Skeletal muscle cell (primary cell): ENCODE measurements at regions not wholly inside any gene's neighbourhood (a gene's known extent, or its start where the extent isn't known, plus 50 kb on each side); places are given as distances from the start of the nearest gene placed in this dataset.
A peak's percentile ranks its signal among the peaks of the same experiment; 100 is the strongest.
"Not testable (repeated sequence)": the region's sequence is repeated elsewhere in the genome, so short reads cannot be mapped to it uniquely, and the experiment has no call there.

Source experiments
- DNase-seq: peaks from one replicate; pipeline ENCODE4 v3.0.0-alpha.2; 2010; ENCODE audit warnings: low read depth
- H3K4me3 ChIP-seq: 2 replicates; pipeline ENCODE4 v1.5.1; 2011; ENCODE audit warnings: low read depth, mild to moderate bottlenecking, control low read depth, low read length, moderate library complexity

DNA sequence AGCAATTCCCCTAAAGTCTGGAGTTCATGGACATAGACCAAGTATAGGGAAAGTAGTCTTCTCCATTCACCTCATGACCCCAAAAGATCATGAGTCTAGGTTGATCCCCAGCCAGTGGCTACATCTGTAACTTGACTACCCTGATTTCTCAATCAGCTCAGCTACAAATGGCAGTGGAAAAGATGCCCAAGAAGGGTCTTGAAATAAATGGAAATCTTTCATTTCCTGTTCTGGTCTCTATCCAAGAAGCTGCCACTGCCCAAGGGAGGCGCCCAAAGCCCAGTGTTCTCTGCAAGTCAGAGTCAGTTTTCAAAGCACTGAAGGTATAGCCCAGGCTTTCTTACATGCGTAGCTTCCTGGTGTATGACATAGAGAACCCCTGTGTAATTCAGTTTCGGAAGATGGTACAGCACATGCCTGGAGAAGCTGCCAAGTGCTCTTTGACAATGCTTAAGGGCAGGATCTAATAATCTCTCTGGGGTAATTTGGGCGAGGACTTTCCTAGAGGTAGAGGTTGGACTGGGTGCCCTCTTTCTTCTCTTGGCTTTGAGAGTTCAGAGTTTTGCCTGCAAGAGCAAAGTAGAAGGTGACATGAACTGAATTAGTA, 101.1 kb downstream of the ADAMTS15 start:
- no peak overlapping the region for H3K4me3 ChIP-seq
- no peak for DNase-seq

DNA sequence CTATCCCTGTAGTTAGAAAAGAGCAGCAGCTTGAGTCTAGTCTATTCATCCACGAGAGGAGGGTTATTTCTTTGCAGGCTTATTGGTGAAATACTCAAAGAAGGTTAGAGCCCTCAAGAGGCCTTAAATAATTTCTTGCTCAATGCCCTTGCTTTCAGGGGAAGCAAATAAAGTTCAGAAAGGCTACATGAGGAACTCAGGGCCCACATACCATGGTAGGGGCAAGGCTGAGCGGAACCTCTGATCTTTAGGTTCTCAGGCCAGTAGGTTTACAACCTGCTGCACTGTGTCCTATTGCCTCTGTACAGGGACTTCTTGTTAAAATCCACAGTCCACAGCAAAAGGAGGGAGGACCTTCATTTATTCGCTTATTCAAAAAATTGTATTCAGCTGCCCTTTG, 101.7 kb downstream of the ADAMTS15 start:
- H3K4me3 ChIP-seq = no peak overlapping the region
- no peak for DNase-seq

DNA sequence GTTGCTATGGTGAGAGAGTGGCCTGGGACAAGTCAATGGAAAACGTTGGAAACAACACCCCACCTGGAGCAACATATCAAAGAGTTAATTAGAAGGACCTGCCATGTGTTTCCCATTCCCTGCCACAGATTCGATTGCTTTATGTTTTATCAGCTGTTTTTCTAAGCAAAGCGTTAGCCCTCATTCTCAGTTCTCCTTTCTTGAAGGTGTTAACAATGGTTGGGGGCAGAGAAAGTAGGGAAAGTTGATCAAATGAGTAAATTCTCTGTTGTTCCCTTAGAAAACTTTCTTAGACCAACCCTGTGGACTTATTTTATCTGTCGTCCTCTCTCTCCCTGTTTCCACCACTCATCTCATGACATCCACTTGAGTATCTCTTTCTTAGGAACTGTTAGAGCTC, 102.5 kb downstream of the ADAMTS15 start:
- DNase-seq = no peak

DNA sequence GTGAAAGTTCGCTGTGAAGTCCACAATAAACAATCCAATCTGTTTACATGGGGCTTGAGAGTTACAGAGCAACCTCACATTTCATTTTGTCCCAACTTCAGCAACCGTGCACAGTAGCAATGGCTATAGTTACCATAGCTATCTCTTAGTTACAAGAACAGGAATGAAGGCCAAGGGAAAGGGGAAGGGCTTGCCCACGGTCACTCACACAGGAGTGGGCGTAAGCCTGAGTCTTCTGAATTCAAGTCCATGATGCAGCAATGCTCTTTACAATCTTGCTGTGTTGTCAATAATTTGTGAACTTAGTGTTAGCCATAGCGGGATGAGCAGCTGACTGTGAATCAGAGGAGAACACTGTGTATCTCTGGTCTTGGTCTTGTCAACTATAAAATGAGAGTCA, 102.9 kb downstream of the ADAMTS15 start:
- H3K4me3 ChIP-seq = no peak overlapping the region
- peak; percentile 27 for DNase-seq

More for the DNA sequence above, 102.5 kb downstream of the ADAMTS15 start:
- H3K4me3 ChIP-seq = no peak overlapping the region

DNA sequence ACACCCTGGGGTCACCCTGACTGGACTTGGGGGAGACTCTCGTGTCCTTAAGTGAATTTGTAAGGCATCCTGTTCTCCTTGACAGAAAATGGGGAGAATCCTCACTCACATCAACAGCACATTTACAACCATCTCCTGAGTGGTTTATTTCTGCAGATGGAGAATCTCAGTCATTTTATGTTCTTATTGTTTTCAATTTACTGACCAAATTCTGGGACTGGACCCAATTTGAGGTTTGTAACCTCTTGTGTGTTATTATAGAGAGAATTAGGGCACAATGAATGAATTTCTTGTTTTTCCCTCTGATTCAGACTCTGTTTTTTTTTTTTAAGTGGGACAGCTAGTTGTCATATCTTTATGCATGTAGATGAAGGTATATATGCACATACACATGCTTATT, 104.9 kb downstream of the ADAMTS15 start:
- no peak overlapping the region for H3K4me3 ChIP-seq
- DNase-seq = no peak

DNA sequence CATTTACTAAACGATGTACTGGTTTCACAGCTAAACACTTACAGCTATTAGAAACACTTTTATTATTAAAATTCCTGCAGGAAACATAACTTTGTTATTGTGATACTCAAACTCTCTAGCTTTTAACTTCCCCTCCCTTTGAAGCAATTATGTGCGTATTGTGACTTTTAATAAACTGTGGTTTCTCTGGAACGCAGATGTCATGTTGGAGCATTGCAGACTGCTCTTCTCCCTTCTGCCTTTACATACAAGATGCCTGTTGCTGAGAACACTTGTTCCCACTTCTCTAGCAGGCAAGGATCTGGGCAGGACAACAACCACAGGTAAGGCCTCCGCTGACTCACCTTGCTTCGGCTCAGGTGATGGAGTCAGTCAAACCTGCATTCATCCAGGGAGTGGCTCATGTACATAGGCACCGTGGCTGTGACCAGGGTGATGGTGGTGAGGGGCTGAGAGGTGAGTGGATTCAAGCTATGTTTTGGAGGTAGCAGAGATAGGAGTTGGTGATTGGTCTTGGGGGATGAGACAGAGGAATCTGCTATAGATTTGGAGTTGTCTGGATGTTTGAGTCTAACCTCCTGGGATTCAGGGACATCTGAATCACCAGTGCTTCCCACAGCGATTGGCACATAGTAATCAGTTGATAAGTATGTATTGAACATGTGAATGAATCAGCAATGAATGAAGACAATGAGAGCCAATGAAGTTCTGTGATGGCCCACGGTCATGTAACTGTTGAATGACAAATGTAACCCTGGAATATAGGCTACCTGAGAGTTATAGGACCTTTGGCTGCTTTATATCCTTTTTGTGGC, 106.0 kb downstream of the ADAMTS15 start:
- no peak overlapping the region for H3K4me3 ChIP-seq
- no peak for DNase-seq

DNA sequence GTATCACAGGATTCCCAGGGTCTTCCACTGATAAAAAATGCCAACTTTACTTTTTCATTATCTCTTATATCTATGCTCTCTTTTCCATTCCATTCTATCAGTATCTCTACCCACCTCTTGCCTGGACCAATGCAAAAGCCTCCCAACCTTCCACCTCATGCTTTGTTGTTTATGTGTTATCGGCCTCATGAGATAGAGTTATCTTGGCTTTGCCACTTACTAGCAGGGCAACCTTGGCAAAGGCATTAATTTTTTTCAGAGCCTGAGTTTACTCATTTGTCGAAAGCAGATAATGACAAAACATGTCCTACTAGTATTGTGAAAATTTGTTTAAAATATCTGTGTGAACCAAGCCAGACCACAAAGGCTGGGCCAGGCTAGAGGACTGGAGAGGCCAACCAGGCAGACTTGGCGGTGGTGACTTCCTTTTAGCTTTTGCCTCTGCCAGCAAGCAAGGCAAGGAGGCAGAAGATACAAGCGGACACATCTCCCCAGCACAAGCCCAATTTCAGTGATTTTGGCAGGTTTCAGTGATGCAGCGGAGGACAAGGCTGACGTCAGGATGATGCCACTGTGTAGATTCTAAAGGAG, 106.9 kb downstream of the ADAMTS15 start:
- no peak for DNase-seq
- H3K4me3 ChIP-seq = no peak overlapping the region

DNA sequence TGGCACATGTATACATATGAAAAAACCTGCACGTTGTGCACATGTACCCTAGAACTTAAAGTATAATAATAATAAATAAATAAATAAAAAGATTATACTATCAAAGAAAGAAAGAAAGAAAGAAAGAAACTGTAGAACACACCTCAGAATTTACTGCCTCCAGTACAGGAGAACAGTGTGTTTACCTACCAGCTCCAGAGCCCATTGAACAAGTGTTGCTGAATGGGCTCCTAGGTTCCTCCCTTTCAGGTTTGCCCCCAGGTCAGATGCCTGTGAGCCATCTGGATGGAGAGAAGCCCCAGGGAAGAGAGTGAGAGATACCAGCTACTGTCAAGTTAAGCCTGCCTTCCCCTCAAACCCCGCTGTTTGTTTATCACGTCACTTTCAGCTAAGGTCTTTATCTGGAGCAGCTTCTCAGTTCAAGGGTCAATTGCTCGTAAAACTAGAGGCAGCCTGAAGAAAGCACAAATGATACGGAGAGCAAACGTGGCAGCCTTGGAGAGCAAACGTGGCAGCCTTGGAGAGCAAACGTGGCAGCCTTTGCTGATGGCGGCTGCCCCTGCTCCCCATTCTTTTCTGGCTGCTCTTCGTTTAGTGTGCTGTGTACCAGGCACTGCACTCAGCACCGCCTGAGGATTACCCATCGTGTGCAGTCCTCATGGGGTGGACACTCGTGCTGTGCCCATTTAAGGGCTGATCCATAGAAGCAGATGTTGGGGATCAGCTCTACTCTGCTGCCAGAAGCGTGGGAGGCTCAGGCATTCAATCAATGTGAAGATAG, 111.7 kb downstream of the ADAMTS15 start:
- H3K4me3 ChIP-seq = no peak overlapping the region
- no peak for DNase-seq

DNA sequence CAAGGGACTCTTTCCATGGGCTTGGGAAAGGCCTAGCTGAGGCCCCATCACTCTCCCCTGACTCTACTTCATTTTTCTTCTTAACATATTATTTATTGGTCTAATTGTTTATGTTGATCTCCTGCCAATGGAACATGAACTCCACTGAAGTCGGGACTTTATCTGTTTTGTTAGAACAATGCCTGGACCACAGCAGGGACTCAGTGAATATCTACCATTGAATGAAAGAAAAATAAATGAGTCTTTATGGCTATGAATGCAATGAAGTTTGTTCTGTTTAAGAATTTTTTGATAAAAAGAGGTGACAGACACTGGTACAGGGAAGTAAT, 112.3 kb downstream of the ADAMTS15 start:
- no peak for DNase-seq
- H3K4me3 ChIP-seq = no peak overlapping the region

DNA sequence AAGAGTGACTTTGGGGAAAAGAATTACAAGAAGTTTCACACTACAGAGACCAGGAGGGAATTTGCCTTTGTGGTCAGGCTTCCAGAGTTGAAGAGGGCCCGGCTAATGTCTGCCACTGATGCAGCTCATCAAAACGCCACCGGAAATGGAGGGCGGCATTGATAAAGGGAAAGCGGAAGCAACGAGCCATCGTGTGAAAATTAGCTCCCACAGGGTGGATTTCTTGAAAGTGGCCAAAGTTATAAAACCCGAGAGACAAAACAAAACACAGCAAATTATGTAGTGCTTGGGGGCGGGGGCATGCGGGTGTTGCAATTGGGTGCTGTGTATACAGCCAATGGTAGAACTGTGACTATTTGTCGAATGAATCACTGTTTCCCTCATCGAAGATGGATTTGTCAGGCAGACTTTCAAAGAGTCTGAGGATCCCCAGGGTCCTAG, 113.0 kb downstream of the ADAMTS15 start:
- no peak for DNase-seq
- no peak overlapping the region for H3K4me3 ChIP-seq

DNA sequence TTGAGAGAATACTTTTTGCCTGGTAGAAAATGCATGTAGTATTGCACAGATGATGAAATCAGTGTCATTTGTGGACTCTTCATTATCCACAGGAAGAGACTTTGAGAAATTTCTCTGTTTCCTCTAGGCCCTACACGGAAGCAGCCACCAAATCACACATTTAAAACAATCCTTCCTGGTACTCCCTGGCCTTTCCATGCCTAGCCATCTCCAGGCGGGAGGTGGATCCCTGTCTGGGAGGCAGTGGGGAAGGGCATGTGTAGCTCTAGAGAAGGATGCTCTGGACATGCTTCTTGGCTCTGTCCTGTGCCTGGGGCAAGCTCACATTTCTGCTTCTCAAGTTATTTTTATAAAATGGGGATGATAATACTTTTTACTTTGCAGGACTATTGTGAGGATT, 114.1 kb downstream of the ADAMTS15 start:
- no peak for DNase-seq
- no peak overlapping the region for H3K4me3 ChIP-seq

DNA sequence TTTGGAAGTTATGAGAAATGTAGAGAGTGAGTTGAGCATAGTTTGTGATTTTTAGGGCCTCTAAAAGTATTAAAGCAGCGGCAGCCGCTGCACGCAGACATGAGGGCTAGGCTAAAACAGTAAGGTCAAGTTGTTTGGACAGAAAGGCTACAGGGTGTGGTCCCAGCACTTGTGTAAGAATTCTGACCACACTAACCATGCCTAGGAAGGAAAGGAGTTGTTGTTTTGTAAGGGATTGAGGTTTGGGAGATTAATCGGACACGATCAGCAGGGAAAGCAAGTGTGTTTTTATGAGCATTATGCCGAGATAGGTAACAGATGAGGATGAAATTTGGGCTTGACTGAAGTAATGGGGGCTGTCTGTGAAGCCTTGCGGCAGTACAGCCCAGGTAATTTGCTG, 117.9 kb downstream of the ADAMTS15 start:
- H3K4me3 ChIP-seq, DNase-seq: not testable (repeated sequence)

DNA sequence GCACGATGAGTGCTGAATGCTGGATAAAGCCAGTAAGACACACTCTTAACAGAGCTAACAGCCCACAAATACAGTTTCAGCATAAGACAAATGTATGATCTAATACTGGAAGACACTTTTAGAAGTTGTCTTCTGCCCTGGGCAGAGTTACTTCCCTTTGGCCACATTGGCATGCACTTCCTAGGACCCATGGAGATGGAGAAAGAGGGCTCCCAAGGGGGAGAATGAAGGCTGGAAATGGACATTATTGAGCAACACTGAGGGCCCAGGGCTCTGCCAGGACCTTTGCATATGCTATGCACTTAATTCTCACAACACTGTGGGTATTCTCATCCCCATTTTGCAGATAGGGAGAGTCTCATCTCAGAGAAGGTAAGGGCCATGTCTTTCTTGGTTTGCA, 123.1 kb downstream of the ADAMTS15 start:
- DNase-seq = no peak
- H3K4me3 ChIP-seq = no peak overlapping the region

DNA sequence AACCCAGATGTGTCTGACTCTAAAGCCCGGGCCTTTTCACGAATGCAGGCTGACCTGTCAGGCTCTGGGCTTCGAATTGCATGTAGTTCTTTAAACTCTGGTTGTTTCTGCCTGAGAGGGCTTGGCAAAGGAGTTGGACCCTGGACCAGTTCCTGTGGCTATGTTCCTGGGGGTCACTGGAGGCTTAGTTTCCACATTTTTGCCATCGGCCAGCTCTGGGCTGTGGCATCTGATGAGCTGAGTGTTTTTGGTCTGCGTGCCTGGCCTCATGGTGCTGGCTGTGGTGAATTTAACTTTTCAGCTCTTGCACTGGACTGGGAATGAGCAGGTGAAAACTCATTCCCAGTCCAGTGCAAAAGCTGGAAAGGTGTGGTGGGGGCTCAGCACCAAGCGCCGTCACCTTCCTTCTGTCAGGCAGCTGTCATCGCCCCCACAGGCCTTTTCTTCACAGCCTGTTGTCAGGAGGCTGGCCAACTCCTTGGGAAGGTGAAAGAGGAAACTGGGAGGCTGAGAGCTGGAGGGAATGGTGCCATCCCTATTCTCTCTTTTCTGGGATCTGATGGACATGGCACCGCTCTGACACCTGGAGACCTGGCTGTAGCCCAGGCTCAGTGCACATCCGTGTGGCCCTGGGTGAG, 123.6 kb downstream of the ADAMTS15 start:
- no peak for DNase-seq
- no peak overlapping the region for H3K4me3 ChIP-seq

DNA sequence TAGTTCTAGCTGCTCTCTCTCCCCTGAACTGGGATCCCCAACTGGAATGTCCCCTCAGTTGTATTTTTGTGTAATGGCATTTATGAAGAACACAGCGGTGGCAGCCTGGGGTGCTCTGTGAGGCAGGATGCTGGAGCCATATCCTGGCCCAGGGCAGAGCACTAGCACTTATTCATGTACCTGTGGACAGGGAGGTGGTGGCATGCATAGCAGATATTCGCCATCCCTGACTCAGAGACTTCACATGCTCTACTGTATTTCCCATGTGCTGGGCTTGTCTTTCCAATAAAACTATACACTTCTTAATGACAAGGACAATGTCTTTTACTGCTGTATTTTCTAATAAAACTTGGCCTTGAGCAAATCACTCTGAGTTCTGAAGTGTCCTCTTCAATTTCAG, 125.3 kb downstream of the ADAMTS15 start:
- no peak overlapping the region for H3K4me3 ChIP-seq
- no peak for DNase-seq

DNA sequence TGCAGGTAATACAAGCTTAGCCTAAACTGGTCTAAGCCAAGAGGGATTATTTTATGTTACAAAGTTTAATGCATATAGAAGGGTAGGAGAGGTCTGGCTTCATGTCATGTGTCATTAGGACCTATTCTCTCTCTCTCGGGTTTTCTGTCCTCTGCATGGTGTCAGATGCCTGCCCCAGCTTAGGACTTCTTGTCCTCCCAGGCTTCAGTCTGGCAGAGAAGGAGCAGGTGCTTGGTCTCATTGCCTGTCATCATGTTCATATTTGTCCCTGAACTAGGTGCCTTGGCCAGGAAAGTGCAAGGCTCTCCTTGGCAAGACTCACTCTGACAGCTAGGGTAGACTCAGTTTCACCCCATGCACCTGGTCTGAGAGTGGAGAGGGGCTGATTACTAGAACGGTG, 126.3 kb downstream of the ADAMTS15 start:
- no peak overlapping the region for H3K4me3 ChIP-seq
- DNase-seq = no peak

DNA sequence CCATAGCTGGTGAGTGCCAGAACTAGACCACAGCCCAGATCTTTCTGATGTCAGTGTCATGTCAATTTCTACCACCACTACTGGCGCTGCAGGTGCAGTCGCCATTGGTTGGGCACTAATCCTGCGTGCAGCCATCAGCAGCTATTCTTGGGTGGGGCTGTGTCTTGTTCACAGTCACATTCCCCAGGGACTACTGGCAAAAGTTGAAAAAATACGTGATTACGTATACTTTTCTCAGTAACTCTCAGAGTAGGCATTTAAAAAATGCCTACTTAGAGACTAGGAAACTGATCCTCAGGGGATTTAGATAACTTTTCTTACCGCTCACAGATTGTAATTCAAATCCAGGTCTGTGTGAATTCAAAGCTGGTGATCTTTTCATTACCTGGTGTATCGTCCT, 127.7 kb downstream of the ADAMTS15 start:
- no peak overlapping the region for H3K4me3 ChIP-seq
- DNase-seq = no peak

DNA sequence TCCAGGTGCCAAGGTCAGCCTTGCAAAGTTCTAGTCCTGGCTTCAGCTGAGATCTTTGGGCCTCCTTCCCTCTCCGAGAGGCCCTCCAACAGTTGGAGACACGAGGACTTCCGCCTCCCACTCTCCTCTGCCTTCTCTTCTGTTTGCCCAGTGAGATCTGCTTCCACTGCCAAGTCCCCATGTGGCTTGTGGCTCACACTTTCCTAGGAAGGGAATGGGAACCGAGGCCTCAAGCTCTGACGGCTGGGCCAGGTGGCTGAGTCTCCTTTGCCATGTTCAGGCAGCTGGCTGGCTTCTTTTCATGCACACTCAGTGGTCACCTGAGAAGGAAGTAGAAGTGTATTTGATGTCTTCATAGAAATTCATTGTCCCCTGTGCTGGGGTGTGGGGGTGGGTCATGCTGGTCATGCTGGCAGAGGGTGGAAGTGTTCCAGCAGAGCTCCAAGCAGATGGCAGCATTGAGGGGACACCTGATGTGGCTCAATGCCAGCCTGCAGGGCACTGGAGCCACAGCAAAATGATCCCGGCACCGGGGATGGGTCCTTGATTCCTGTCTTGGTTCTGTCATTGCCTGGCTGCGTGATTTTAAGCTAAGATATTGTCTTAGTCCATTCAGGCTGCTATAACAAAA, 130.4 kb downstream of the ADAMTS15 start:
- no peak for DNase-seq
- H3K4me3 ChIP-seq = no peak overlapping the region

DNA sequence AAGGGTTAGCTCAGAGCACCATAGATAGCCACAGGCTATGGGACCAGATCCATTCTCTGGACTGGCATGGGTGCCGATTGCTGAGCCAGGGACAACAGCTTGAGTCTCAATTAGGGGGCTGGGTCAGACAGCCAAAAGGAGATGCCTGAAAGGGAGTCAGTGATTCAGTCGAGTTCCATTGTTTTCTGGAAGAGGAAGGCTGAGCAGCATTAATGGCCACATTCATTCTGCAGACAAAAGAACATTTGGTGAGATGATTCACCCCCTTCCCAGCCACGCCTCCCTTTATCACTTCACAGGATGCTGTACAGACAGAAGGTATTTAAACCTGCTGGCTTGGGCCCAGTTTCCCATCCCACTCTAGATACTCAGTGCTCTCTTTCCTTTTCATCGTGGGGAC, 131.9 kb downstream of the ADAMTS15 start:
- H3K4me3 ChIP-seq = no peak overlapping the region
- peak; percentile 79 for DNase-seq
